Breast epithelium (tissue), 4 donors: ENCODE measurements at regions not wholly inside any gene's neighbourhood (a gene's known extent, or its start where the extent isn't known, plus 50 kb on each side); places are given as distances from the start of the nearest gene placed in this dataset.

Source experiments
- DNase-seq, 2 donors: peaks; one replicate each; pipeline ENCODE4 v3.0.0-alpha.2; 2019; ENCODE audit warnings: low spot score in 2 of 2
- H3K27ac ChIP-seq, 2 donors: fragments of 200-600 bp; sonication (generic) in 1 of 2; one replicate each; pipeline ENCODE4 v1.5.1; 2016 to 2019; ENCODE audit warnings: mild to moderate bottlenecking in 1 of 2
- H3K27me3 ChIP-seq, 2 donors: fragments of 200-600 bp; sonication (generic) in 1 of 2; one replicate each; pipeline versions ENCODE4 v1.5.1 to v1.6.0; 2017 to 2019; ENCODE audit warnings: control low read depth in 1 of 2, mild to moderate bottlenecking in 1 of 2
- H3K36me3 ChIP-seq: fragments of 200-600 bp; one replicate; pipeline ENCODE4 v1.5.1; 2019
- H3K4me1 ChIP-seq, 2 donors: fragments of 200-600 bp; sonication (generic); one replicate each; pipeline ENCODE4 v1.5.1; 2016 to 2019; ENCODE audit warnings: control low read depth in 1 of 2
- H3K4me3 ChIP-seq, 3 donors: fragments of 200-600 bp; sonication (generic); 1 replicate in 2 of 3; 2 replicates in 1 of 3; pipeline ENCODE4 v1.5.1; 2016 to 2019; ENCODE audit warnings: mild to moderate bottlenecking in 3 of 3, moderate library complexity in 2 of 3
- H3K9me3 ChIP-seq, 2 donors: fragments of 200-600 bp; sonication (generic) in 1 of 2; one replicate each; pipeline ENCODE4 v1.5.1; 2016 to 2019; ENCODE audit warnings: control low read depth in 1 of 2
- POLR2A ChIP-seq: fragments of 450-650 bp; IDR thresholded peaks from one replicate; pipeline ENCODE4 v1.6.1; 2016; ENCODE audit warnings: antibody characterized with exemption, mild to moderate bottlenecking, moderate library complexity
- POLR2AphosphoS5 ChIP-seq, 3 donors: sonication (generic); formaldehyde crosslinking; IDR thresholded peaks; one replicate each; pipeline ENCODE4 v1.6.1; 2017; ENCODE audit warnings: antibody characterized with exemption in 3 of 3
- intact Hi-C: fragments of 100-400 bp; cut with DNase I; formaldehyde crosslinking; loops from one replicate; pipeline ENCODE4 v1.15.1; 2023; ENCODE audit warnings: low total_unique reads
- TF ChIP-seq, protein P1 (sequence below), 3 donors: fragments of 450-650 bp; IDR thresholded peaks; one replicate each; pipeline ENCODE4 v1.5.1; 2016 to 2017; ENCODE audit warnings: antibody characterized with exemption in 3 of 3, mild to moderate bottlenecking in 3 of 3, moderate library complexity in 3 of 3

- Histone ChIP-seq H3K36me3 (no peaks in the 10 kb centered on the region), H3K9me3 (no peaks in the 10 kb centered on the region), H3K4me3 (no peak overlapping the region), H3K27me3 (no peaks in the 10 kb centered on the region), H3K4me1 (no peaks in the 10 kb centered on the region), H3K27ac (no peak overlapping the region)
- TF ChIP-seq POLR2A (no peak), POLR2AphosphoS5 (IDR thresholded peaks at IDR 0.05) (no peak)
- TF ChIP-seq, protein P1, sequence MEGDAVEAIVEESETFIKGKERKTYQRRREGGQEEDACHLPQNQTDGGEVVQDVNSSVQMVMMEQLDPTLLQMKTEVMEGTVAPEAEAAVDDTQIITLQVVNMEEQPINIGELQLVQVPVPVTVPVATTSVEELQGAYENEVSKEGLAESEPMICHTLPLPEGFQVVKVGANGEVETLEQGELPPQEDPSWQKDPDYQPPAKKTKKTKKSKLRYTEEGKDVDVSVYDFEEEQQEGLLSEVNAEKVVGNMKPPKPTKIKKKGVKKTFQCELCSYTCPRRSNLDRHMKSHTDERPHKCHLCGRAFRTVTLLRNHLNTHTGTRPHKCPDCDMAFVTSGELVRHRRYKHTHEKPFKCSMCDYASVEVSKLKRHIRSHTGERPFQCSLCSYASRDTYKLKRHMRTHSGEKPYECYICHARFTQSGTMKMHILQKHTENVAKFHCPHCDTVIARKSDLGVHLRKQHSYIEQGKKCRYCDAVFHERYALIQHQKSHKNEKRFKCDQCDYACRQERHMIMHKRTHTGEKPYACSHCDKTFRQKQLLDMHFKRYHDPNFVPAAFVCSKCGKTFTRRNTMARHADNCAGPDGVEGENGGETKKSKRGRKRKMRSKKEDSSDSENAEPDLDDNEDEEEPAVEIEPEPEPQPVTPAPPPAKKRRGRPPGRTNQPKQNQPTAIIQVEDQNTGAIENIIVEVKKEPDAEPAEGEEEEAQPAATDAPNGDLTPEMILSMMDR (IDR thresholded peaks at IDR 0.05), result no peak
- no peak for DNase-seq
- intact Hi-C loops, result no loop called here
Measured at GRCh38 chr1:87647430-87648177, 318.9 kb downstream of the LMO4 start.

DNA sequence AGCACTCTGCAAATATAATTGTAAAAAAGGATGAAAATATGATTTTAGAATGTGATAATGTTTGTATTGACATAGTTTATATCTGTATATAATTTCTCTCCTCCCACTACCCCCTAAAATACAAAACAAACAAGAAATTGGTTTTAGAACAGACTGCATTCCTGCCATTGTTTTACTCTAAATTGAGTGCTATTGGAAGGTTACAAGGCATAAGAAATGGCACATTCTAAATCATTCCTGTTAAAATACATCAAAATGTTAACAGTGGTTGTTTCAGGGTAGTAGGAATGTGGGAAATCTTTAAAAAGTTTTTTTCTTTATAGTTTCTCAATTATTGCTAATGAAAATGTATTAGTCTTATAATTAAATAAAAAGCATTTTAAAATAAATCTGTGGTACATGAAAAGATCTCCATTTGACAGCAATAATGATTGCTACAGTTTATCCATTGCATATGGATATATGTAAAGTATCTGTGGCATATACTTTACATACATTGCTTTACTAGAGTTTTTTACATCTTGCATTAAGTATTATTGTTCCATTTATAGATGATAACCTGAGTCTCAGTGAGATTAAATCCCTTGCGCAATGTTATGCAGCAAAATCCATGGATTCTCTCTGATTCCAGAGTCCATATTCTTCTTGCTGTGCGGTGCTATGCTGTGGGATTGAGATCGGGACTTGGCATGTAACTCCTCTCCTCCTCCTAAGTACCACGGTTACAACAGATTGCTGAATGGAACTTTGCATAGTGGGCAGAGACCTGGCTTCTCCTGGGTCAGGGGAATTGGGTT lies 319.8 kb downstream of the LMO4 start:
- Histone ChIP-seq H3K9me3 (no peaks in the 10 kb centered on the region), H3K36me3 (no peaks in the 10 kb centered on the region), H3K4me3 (no peak overlapping the region), H3K27ac (no peak overlapping the region), H3K27me3 (no peaks in the 10 kb centered on the region), H3K4me1 (no peaks in the 10 kb centered on the region)
- TF ChIP-seq POLR2AphosphoS5 (IDR thresholded peaks at IDR 0.05) (no peak), POLR2A (no peak)
- TF ChIP-seq, protein P1 (IDR thresholded peaks at IDR 0.05), result no peak
- intact Hi-C loops, result no loop called here
- no peak for DNase-seq

DNA sequence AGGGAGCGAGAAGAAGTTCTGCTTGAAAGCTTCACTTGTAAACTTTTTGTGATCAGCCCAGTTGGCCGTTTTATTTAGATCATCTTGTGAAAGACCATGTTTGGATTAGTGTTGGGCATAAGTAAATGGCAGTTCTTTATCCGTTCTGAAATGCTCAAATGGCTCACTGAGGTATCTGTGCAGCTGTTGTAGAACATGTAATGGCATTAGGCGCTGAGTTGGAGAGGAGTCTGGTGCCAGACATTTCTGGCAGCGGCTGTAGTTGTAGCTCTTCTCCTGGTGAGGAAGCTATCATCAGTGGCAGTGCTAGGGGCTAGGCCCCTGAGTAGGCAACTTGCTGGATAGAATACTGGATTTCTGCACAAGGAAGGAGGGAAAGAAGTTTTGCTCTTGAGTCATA lies 321.6 kb downstream of the LMO4 start:
- TF ChIP-seq POLR2A (no peak), POLR2AphosphoS5 (IDR thresholded peaks at IDR 0.05) (no peak)
- TF ChIP-seq, protein P1 (IDR thresholded peaks at IDR 0.05), result no peak
- no peak for DNase-seq
- intact Hi-C loops, result no loop called here
- no peaks in the 10 kb centered on the region for H3K9me3 ChIP-seq
- H3K36me3 ChIP-seq, result no peaks in the 10 kb centered on the region
- no peak overlapping the region for H3K27ac ChIP-seq
- H3K4me3 ChIP-seq, result no peak overlapping the region
- no peaks in the 10 kb centered on the region for H3K4me1 ChIP-seq
- no peaks in the 10 kb centered on the region for H3K27me3 ChIP-seq

DNA sequence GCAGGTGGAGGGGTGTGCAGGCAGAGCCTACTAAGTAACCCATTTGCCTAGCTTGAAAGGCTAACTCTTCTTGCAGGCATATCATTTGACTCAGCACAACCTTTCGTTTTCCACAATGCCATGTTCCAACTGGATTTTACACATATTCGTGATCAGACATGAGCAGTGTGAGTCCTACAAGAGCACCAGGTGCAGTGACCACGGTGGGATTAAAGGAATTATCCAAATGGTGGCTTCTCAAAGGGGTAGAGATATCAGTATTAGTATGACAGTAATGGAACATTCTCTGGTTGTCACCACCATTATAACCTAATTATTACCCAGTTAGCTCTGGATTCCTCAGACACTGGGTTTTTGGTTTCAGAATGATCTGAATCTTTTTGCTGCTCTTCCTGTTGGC lies 323.5 kb downstream of the LMO4 start:
- no peaks in the 10 kb centered on the region for H3K9me3 ChIP-seq

More for the DNA sequence above, 323.5 kb downstream of the LMO4 start:
- DNase-seq, result no peak
- no peaks in the 10 kb centered on the region for H3K4me1 ChIP-seq
- no peak for TF ChIP-seq POLR2AphosphoS5 (IDR thresholded peaks at IDR 0.05)
- TF ChIP-seq, protein P1 (IDR thresholded peaks at IDR 0.05), result no peak
- no peak for TF ChIP-seq POLR2A
- H3K4me3 ChIP-seq, result no peak overlapping the region
- H3K27ac ChIP-seq, result no peak overlapping the region
- no peaks in the 10 kb centered on the region for H3K27me3 ChIP-seq
- intact Hi-C loops, result no loop called here
- H3K36me3 ChIP-seq, result no peaks in the 10 kb centered on the region
